T-helper 17 cell (primary cell): ENCODE measurements at regions not wholly inside any gene's neighbourhood (a gene's known extent, or its start where the extent isn't known, plus 50 kb on each side); places are given as distances from the start of the nearest gene placed in this dataset.

Source experiments
- ATAC-seq: fragments of 150-1000 bp; cut with Tn5 transposase; 2 replicates; pipeline ENCODE4 v1.10.0; 2021; ENCODE audit warnings: mild to moderate bottlenecking, moderate library complexity
- DNase-seq, 3 donors: peaks; one replicate each; pipeline versions ENCODE4 v3.0.0 to v3.0.0-alpha.2; 2020 to 2021
- H3K9me3 ChIP-seq: one replicate; pipeline ENCODE4 v1.7.0; 2013; ENCODE audit warnings: low read length, mild to moderate bottlenecking; ENCODE audit not compliant: control insufficient read depth, poor library complexity, severe bottlenecking
- H3K27ac Mint-ChIP-seq: one replicate; pipeline ENCODE4 v1.8.0; 2022; ENCODE audit warnings: mild to moderate bottlenecking, moderate library complexity, mixed read lengths
- H3K27me3 Mint-ChIP-seq: one replicate; pipeline ENCODE4 v1.8.0; 2022; ENCODE audit warnings: mixed read lengths
- H3K36me3 Mint-ChIP-seq: one replicate; pipeline ENCODE4 v1.8.0; 2022; ENCODE audit warnings: low read depth, mixed read lengths
- H3K4me1 Mint-ChIP-seq: one replicate; pipeline ENCODE4 v1.8.0; 2022; ENCODE audit warnings: mild to moderate bottlenecking, mixed read lengths
- H3K4me3 Mint-ChIP-seq: one replicate; pipeline ENCODE4 v1.8.0; 2022; ENCODE audit warnings: mild to moderate bottlenecking, moderate library complexity, mixed read lengths

DNA sequence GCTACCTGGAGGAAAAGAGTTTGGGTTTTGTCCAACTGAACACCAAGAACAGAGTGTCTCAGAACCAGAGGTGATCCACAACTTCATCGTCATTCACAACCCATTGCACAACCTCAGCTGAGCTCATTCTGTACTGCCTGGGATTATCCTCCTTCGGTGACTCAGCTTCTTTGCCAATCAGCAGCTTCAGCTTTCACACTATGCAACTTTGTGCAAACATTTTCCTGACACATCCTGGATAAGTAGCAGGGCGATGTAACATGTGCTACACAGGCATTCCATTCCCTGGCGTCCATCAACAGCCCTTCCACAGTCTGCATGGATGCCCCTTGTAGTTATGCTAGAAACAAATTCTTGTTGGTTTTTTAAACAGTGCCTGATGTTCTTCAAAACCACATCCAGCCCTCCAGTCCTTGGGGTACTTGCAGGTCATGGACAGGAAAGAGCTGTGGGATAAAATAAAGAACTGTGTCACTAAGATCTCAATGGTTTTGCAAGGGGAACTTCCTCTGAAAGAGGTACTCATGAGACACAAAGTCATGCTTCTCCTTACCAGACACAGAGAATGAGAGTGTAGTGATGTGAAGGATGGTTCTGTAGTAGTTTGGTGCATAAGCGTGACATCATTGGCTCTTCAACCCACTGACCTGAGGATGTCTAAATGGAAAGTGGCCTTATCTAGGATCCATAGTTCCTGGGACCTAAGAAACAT, 478.5 kb downstream of the KIF20B start:
- ATAC-seq (no peak), DNase-seq (no peak)
- no peaks in the 10 kb centered on the region for H3K4me1 Mint-ChIP-seq
- H3K4me3 Mint-ChIP-seq = no peak overlapping the region
- H3K27ac Mint-ChIP-seq = no peak overlapping the region
- no peaks in the 10 kb centered on the region for H3K27me3 Mint-ChIP-seq
- peaks cover 2% of the 10 kb centered on the region for H3K9me3 ChIP-seq
- H3K36me3 Mint-ChIP-seq = no peaks in the 10 kb centered on the region

DNA sequence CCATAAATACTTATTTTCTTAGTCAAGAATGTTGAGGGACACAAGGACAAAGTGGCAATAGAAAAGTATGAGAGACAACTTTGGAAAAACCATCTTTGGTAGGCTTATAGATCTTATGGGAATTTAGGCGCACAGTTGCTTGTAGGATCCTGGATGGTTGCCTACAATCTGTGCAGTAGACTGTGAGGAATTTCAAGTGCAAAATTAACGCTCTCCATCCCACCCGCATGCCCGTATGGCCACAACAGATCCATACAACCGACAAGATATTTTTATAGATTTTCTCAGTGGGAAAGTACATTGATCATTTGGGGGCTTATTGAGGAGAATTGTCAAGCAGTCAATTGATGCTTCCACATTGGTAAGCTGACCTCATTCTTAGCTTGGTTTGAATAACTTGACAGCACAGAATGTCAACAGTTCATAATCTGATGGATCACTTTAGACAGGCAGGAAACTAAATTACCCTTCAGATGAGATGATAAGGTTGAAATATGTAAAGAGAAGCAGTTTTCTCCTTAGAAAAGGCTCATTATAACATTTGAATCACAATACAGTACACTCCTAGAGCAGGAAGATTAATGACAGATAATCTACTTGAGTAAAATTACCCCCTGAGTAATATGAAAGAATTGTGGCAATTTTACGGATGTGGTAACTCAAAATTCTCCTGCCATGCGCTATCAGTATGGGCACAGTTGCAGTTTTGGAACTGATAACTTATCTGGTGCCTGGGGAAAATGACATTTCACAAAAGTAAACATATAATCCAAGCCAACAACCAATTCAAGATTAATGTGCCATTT, 479.7 kb downstream of the KIF20B start:
- H3K27me3 Mint-ChIP-seq = no peaks in the 10 kb centered on the region
- H3K9me3 ChIP-seq = peaks cover 2% of the 10 kb centered on the region
- H3K4me1 Mint-ChIP-seq = no peaks in the 10 kb centered on the region
- no peaks in the 10 kb centered on the region for H3K36me3 Mint-ChIP-seq
- H3K27ac Mint-ChIP-seq = no peak overlapping the region
- DNase-seq (no peak), ATAC-seq (no peak)
- no peak overlapping the region for H3K4me3 Mint-ChIP-seq

DNA sequence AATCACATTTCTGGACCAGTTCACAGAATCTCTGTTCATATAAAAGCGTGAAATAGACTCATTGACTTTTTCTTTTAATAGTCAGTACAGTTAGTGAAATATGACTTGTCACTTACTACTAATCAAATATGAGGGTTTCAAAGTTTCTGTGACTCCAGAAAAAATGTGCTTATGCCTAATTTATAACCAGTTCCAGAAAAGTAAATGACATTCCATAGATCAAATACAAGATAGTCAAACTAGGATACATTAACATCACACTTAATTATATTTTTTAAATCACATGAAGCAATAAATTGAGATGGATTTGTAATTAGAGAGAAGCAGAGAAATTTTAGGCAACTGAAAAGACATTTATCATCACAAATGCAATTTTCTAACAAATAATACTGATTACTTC, 491.4 kb downstream of the KIF20B start:
- ATAC-seq (no peak), DNase-seq (no peak)
- H3K9me3 ChIP-seq = no peaks in the 10 kb centered on the region
- H3K27me3 Mint-ChIP-seq = no peaks in the 10 kb centered on the region
- no peaks in the 10 kb centered on the region for H3K36me3 Mint-ChIP-seq
- H3K4me1 Mint-ChIP-seq = no peaks in the 10 kb centered on the region
- no peak overlapping the region for H3K27ac Mint-ChIP-seq
- no peak overlapping the region for H3K4me3 Mint-ChIP-seq

DNA sequence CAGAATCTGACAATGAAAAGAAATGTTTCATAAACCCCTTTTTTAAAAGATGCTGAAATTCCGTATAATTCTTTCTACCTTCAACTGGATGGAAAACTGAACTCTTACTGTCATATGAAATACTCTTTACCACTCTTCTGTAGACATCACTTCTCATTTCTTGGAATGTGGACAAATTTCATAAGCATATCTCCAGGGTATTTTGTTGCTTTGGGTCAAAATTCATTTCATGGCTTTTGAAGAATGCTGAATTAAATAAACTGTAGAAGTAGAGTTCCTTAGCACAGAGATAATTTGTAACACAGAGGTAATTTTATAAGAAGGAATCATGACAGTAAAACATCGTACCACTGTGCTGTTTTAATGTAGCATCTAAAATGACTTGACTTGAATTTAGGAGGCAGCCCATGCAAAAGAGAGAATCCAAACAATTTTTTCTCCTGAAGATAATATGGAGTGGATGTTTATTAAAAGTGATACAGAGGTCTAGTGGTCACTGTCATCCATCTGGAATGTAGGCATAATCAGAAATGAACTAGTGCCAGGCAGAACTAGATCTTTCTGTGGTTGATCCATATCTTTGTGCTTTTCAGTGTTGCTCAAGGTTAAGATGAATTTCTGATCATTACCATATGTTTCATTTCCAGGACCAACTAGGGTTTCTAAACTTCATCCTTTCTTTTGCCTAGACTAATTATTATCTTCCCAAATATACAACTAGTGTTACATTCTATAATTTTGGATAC, 492.0 kb downstream of the KIF20B start:
- DNase-seq = no peak
- no peaks in the 10 kb centered on the region for H3K4me1 Mint-ChIP-seq
- H3K27ac Mint-ChIP-seq = no peak overlapping the region
- H3K9me3 ChIP-seq = no peaks in the 10 kb centered on the region
- H3K27me3 Mint-ChIP-seq = no peaks in the 10 kb centered on the region
- H3K36me3 Mint-ChIP-seq = no peaks in the 10 kb centered on the region
- H3K4me3 Mint-ChIP-seq = no peak overlapping the region
- no peak for ATAC-seq

DNA sequence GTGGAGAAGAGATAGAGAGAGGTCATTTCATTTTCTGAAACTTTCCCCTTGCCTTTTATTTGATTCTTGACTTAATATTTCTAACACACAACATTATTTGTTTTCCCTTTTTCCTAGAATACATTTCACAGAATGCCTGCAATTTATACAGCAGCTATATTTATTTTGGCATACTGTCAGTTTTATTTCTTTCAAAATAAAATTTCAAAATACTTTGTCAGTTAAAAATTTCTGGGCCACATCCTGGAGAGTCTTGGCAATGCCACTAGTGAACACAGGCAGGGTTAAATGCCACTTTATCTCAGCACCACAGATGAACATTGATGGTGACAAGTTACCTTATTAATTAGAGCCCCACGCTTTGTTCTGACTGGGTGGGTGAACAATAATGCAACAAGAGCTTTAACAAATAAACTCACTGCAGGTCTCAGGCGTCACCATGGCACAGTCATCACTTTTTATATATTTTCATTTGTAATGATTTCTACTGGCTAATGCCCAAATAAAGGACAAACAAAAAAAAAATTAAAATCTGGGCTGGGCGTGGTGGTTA, 494.0 kb downstream of the KIF20B start:
- no peaks in the 10 kb centered on the region for H3K27me3 Mint-ChIP-seq
- no peak overlapping the region for H3K4me3 Mint-ChIP-seq
- H3K36me3 Mint-ChIP-seq = no peaks in the 10 kb centered on the region
- H3K4me1 Mint-ChIP-seq = no peaks in the 10 kb centered on the region
- ATAC-seq (no peak), DNase-seq (no peak)
- no peaks in the 10 kb centered on the region for H3K9me3 ChIP-seq
- H3K27ac Mint-ChIP-seq = no peak overlapping the region

DNA sequence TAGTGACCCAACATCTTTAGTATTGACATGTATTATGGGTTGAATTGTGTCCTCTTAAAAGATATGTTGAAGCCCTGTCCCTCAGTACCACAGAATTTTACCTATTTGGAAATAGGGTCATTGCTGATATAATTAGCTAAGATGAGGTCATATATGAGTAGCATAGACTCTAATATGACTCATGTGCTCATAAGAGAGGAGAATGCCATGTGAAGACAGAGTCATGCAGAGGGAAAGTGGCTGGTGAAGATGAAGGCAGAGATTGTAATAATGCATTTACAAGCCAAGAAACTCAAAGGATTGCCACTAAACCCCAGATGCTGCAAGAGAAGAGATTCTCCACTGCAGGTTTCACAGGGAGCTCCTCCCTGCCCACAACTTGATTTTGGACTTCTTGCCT, 496.4 kb downstream of the KIF20B start:
- no peaks in the 10 kb centered on the region for H3K36me3 Mint-ChIP-seq
- no peaks in the 10 kb centered on the region for H3K27me3 Mint-ChIP-seq
- no peaks in the 10 kb centered on the region for H3K4me1 Mint-ChIP-seq
- no peak overlapping the region for H3K4me3 Mint-ChIP-seq
- no peak for ATAC-seq
- DNase-seq = no peak
- no peaks in the 10 kb centered on the region for H3K9me3 ChIP-seq
- H3K27ac Mint-ChIP-seq = no peak overlapping the region

DNA sequence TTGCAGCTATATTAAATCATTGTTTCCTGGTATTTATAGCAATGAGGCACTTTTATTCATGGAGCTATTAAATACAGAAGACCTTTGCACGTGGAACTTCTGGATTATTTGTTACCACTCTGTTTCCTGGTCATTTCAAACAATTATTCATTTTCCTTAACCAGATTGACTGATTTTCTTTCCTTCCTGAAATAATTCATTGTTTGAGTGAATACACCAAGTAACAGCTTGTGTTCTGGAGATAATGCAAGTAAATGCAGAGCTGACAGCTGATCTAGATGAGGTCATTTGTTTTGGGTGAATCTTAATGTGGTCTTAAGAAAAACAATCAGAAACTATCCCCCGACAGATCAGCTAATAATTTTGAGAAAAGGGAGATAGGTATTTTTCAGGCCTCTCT, 497.7 kb downstream of the KIF20B start:
- H3K27ac Mint-ChIP-seq = no peak overlapping the region
- H3K9me3 ChIP-seq = no peaks in the 10 kb centered on the region
- no peaks in the 10 kb centered on the region for H3K36me3 Mint-ChIP-seq
- H3K4me3 Mint-ChIP-seq = no peak overlapping the region
- ATAC-seq (no peak), DNase-seq (no peak)
- H3K27me3 Mint-ChIP-seq = no peaks in the 10 kb centered on the region
- no peaks in the 10 kb centered on the region for H3K4me1 Mint-ChIP-seq

DNA sequence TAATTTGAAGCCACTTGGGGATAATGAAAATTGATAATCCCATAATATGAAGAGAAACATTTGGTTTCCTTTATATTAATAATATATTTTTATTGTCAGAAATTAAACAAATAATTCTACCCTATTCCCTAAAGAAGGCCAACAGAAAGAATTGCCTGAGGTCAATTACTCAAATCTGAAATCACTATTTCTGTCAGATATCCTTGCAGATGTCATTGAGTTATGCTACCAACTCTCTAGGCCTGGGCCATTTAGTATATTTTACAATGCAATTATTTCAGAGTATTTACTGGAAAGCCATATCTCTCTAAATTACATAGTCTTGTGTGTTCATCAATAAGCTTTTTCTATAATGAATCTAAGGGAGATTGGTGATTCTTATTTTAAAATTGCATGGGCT, 498.1 kb downstream of the KIF20B start:
- ATAC-seq (no peak), DNase-seq (no peak)
- Mint-ChIP-seq H3K4me3 (no peak overlapping the region), H3K4me1 (no peaks in the 10 kb centered on the region), H3K27ac (no peak overlapping the region), H3K36me3 (no peaks in the 10 kb centered on the region), H3K27me3 (no peaks in the 10 kb centered on the region)
- H3K9me3 ChIP-seq = no peaks in the 10 kb centered on the region

DNA sequence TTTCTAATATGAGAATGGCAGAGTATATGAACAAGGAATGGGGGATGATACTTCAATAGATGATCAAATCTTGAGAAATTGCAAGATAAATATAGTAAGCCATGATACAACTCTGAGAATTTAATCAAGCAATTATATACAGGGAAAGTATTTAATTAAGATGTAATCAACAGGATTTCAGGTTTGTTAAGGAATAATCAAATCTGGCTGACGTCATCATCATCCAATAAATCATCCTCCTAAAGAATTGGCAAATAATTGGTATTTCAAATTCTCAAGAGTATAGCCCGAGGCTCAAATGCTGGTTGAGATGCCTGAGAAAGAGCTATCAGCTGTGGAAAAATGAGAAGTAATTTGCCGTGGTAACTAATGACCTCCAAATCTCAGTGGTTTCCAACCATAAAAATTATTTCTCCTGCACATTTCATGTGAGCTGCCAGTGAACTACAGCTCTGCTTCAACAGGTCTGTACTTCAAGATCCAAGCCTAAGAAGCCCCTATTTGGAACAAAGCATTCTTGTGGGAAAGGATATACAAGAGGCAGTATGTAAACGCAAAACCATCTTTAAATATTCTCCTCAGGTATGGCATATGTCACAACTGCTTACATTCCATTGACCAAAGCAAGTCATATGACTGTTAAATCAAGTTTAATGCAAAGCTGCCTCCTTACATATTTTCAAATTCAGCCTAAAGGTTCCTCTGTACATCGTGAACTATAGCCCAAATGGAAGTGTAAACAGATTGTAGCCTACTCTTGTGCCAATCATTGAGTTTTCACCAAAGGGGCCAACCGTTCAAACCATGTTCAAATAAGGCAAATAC, 503.0 kb downstream of the KIF20B start:
- H3K36me3 Mint-ChIP-seq = no peaks in the 10 kb centered on the region
- no peak for ATAC-seq
- H3K4me3 Mint-ChIP-seq = no peak overlapping the region
- H3K27me3 Mint-ChIP-seq = no peaks in the 10 kb centered on the region
- no peaks in the 10 kb centered on the region for H3K4me1 Mint-ChIP-seq
- no peaks in the 10 kb centered on the region for H3K9me3 ChIP-seq
- H3K27ac Mint-ChIP-seq = no peak overlapping the region
- DNase-seq = no peak

DNA sequence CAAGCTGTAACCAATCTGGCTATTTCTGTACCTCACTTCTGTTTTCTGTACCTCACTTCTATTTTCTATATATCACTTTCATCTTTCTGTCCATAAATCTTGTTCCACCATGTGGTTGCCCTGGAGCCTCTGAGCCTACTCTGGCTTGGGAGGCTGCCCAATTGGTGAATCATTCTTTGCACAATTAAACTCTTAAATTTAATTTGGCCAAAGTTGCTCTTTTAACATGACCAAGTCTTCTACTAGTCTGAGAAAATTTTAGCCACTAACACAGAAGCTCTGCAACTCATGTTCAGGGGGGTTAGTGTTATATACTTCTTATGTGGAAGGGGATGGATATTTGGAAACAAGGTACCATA, 503.5 kb downstream of the KIF20B start:
- no peaks in the 10 kb centered on the region for H3K9me3 ChIP-seq
- H3K4me3 Mint-ChIP-seq = no peak overlapping the region
- no peaks in the 10 kb centered on the region for H3K36me3 Mint-ChIP-seq
- H3K4me1 Mint-ChIP-seq = no peaks in the 10 kb centered on the region
- ATAC-seq (no peak), DNase-seq (no peak)
- H3K27ac Mint-ChIP-seq = no peak overlapping the region
- H3K27me3 Mint-ChIP-seq = no peaks in the 10 kb centered on the region

DNA sequence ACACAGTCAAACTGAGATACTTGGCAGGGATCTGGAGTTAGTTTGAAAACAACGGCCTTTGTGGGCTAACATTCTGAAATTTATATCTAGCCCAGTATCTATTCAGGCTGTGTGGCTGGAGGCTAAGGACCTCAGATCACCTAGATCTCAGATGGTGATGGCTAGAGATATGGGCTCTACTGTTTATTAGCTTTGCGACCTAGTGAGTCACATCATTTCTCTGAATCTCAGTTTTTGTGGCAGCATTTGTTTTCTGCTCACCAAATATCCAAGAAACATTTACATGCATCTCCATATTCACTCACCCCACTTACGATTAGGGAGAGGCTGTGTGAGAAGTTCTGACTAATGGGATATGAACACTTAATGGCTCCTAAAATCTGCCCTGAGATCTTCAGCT, 503.9 kb downstream of the KIF20B start:
- no peak for ATAC-seq
- no peak overlapping the region for H3K4me3 Mint-ChIP-seq
- no peak overlapping the region for H3K27ac Mint-ChIP-seq
- H3K4me1 Mint-ChIP-seq = no peaks in the 10 kb centered on the region
- no peaks in the 10 kb centered on the region for H3K27me3 Mint-ChIP-seq
- H3K36me3 Mint-ChIP-seq = no peaks in the 10 kb centered on the region
- H3K9me3 ChIP-seq = no peaks in the 10 kb centered on the region
- no peak for DNase-seq

DNA sequence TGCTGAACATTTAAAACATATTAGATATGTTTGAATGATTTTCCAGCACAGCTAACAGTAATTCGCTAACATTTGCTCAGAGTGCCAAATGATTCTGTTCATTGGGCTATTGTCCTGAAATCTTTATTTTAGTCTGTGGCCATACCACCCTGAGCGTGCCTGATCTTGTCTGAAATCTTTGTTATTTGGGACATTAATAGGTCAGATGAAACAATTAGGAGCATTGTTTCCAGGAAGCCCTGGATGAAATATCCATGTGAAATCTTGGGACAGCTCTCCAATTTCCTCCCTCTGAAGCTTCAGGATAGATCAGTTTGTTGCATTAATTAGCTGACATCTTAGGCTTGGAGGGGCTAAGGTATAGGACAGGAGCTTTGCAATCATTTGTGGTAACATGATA, 512.0 kb downstream of the KIF20B start:
- Mint-ChIP-seq H3K27me3 (no peaks in the 10 kb centered on the region), H3K27ac (no peak overlapping the region), H3K4me3 (no peak overlapping the region), H3K4me1 (no peaks in the 10 kb centered on the region), H3K36me3 (no peaks in the 10 kb centered on the region)
- no peak for DNase-seq
- no peak for ATAC-seq
- no peaks in the 10 kb centered on the region for H3K9me3 ChIP-seq

DNA sequence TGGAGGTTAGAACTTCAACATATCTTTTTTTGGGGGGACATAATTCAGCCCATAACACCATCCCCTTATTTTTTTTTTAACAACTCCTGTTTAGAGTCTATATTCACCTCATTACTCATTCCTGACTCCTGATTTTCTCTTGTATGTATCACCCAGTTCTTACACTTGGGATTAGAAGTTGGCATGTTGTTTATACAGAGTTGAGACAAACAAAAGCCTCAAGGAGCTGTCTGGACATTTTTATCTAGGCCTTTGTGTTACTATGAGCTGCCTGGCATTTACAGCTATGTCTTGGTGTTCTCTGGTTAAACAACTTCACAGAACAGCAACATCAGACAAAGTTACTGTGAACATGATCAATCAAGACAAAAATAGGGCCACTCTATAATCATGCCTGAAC, 517.5 kb downstream of the KIF20B start:
- DNase-seq = no peak
- no peak for ATAC-seq
- Mint-ChIP-seq H3K36me3 (no peaks in the 10 kb centered on the region), H3K27me3 (no peaks in the 10 kb centered on the region), H3K4me3 (no peak overlapping the region), H3K27ac (no peak overlapping the region), H3K4me1 (no peaks in the 10 kb centered on the region)
- H3K9me3 ChIP-seq = no peaks in the 10 kb centered on the region
